ENCODE measurements at regions not wholly inside any gene's neighbourhood (a gene's known extent, or its start where the extent isn't known, plus 50 kb on each side); places are given as distances from the start of the nearest gene placed in this dataset.

GRCh38 chr3:72559385-72559784 is 288.9 kb downstream of the SHQ1 start:
- Histone ChIP-seq H3K27me3 (ENCODE audit: low read length) (0 out of 2 replicates have a peak, but pooled peaks cover 3% of the 10 kb centered on the region), H3K4me3 (ENCODE audit: low read length) (no peak overlapping the region), H4K20me1 (ENCODE audit: insufficient read depth, low read depth, low read length) (no peaks in the 10 kb centered on the region), H3K9me2 (replicated peaks; ENCODE audit: insufficient read depth, low read length) (no peaks in the 10 kb centered on the region), H3K79me2 (ENCODE audit: low read length) (no peaks in the 10 kb centered on the region), H3K27ac (ENCODE audit: low read length) (no peak overlapping the region), H3K36me3 (ENCODE audit: insufficient read depth, low read length) (no peaks in the 10 kb centered on the region), H2AFZ (ENCODE audit: low read length) (no peak overlapping the region), H3K9ac (ENCODE audit: low read length) (no peak overlapping the region), H3K4me2 (ENCODE audit: low read depth, low read length, poor library complexity, severe bottlenecking) (no peak overlapping the region), H3K9me3 (ENCODE audit: low read length) (no peaks in the 10 kb centered on the region), H3K4me1 (ENCODE audit: low read length) (no peaks in the 10 kb centered on the region)
- no peak for DNase-seq

DNA sequence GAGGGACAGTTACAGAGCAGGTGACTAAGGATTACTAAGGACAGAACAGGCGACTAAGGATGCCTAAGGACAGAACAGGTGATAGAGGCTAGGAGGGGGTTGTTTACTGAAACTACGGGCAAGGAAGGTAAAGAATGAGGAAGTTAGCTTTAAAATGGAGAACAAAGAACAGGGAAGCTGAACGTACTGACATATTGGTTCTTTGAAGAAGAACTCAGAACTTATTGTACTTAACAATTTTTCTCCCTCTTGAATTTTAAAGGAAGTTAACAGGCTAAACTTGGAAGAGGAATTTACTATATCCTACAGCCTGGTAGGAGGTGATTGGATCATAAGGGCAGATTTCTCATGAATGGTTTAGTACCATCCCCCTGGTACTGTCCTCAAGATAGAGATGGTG is 290.2 kb downstream of the SHQ1 start:
- Histone ChIP-seq H3K9me2 (replicated peaks; ENCODE audit: insufficient read depth, low read length) (no peaks in the 10 kb centered on the region), H3K9ac (ENCODE audit: low read length) (no peak overlapping the region), H3K9me3 (ENCODE audit: low read length) (no peaks in the 10 kb centered on the region), H4K20me1 (ENCODE audit: insufficient read depth, low read depth, low read length) (no peaks in the 10 kb centered on the region), H3K4me3 (ENCODE audit: low read length) (no peak overlapping the region), H3K36me3 (ENCODE audit: insufficient read depth, low read length) (no peaks in the 10 kb centered on the region), H2AFZ (ENCODE audit: low read length) (no peak overlapping the region), H3K4me2 (ENCODE audit: low read depth, low read length, poor library complexity, severe bottlenecking) (no peak overlapping the region), H3K79me2 (ENCODE audit: low read length) (no peaks in the 10 kb centered on the region), H3K27ac (ENCODE audit: low read length) (no peak overlapping the region), H3K4me1 (ENCODE audit: low read length) (no peaks in the 10 kb centered on the region), H3K27me3 (ENCODE audit: low read length) (no peaks in the 10 kb centered on the region)
- DNase-seq, result no peak

GRCh38 chr3:72555714-72556113 is 292.5 kb downstream of the SHQ1 start:
- H3K27me3 ChIP-seq (ENCODE audit: low read length), result no peaks in the 10 kb centered on the region
- H3K27ac ChIP-seq (ENCODE audit: low read length), result no peak overlapping the region
- H3K4me1 ChIP-seq (ENCODE audit: low read length), result no peaks in the 10 kb centered on the region
- no peaks in the 10 kb centered on the region for H3K9me3 ChIP-seq (ENCODE audit: low read length)
- no peaks in the 10 kb centered on the region for H4K20me1 ChIP-seq (ENCODE audit: insufficient read depth, low read depth, low read length)
- H3K4me2 ChIP-seq (ENCODE audit: low read depth, low read length, poor library complexity, severe bottlenecking), result no peak overlapping the region
- no peak overlapping the region for H3K4me3 ChIP-seq (ENCODE audit: low read length)
- no peak for DNase-seq
- H3K79me2 ChIP-seq (ENCODE audit: low read length), result no peaks in the 10 kb centered on the region
- H2AFZ ChIP-seq (ENCODE audit: low read length), result no peak overlapping the region
- H3K36me3 ChIP-seq (ENCODE audit: insufficient read depth, low read length), result no peaks in the 10 kb centered on the region
- no peaks in the 10 kb centered on the region for H3K9me2 ChIP-seq (replicated peaks; ENCODE audit: insufficient read depth, low read length)
- H3K9ac ChIP-seq (ENCODE audit: low read length), result no peak overlapping the region

GRCh38 chr3:72554689-72555088 is 293.6 kb downstream of the SHQ1 start:
- H3K27ac ChIP-seq (ENCODE audit: low read length), result no peak overlapping the region
- H3K36me3 ChIP-seq (ENCODE audit: insufficient read depth, low read length), result no peaks in the 10 kb centered on the region
- H3K27me3 ChIP-seq (ENCODE audit: low read length), result no peaks in the 10 kb centered on the region
- DNase-seq, result no peak
- H3K9ac ChIP-seq (ENCODE audit: low read length), result no peak overlapping the region
- H3K4me1 ChIP-seq (ENCODE audit: low read length), result no peaks in the 10 kb centered on the region
- no peaks in the 10 kb centered on the region for H3K9me2 ChIP-seq (replicated peaks; ENCODE audit: insufficient read depth, low read length)
- H3K4me2 ChIP-seq (ENCODE audit: low read depth, low read length, poor library complexity, severe bottlenecking), result no peak overlapping the region
- H3K9me3 ChIP-seq (ENCODE audit: low read length), result no peaks in the 10 kb centered on the region
- no peak overlapping the region for H2AFZ ChIP-seq (ENCODE audit: low read length)
- H4K20me1 ChIP-seq (ENCODE audit: insufficient read depth, low read depth, low read length), result no peaks in the 10 kb centered on the region
- H3K4me3 ChIP-seq (ENCODE audit: low read length), result no peak overlapping the region
- H3K79me2 ChIP-seq (ENCODE audit: low read length), result no peaks in the 10 kb centered on the region

- Histone ChIP-seq H3K9me3 (ENCODE audit: low read length) (no peaks in the 10 kb centered on the region), H3K4me3 (ENCODE audit: low read length) (no peak overlapping the region), H3K9me2 (replicated peaks; ENCODE audit: insufficient read depth, low read length) (no peaks in the 10 kb centered on the region), H3K4me2 (ENCODE audit: low read depth, low read length, poor library complexity, severe bottlenecking) (no peak overlapping the region), H2AFZ (ENCODE audit: low read length) (no peak overlapping the region), H3K79me2 (ENCODE audit: low read length) (no peaks in the 10 kb centered on the region), H3K27ac (ENCODE audit: low read length) (no peak overlapping the region), H3K36me3 (ENCODE audit: insufficient read depth, low read length) (no peaks in the 10 kb centered on the region), H3K4me1 (ENCODE audit: low read length) (no peaks in the 10 kb centered on the region), H4K20me1 (ENCODE audit: insufficient read depth, low read depth, low read length) (no peaks in the 10 kb centered on the region), H3K9ac (ENCODE audit: low read length) (no peak overlapping the region), H3K27me3 (ENCODE audit: low read length) (no peaks in the 10 kb centered on the region)
- DNase-seq, result no peak
Observed at GRCh38 chr3:72553298-72553697, 294.9 kb downstream of the SHQ1 start.

DNA sequence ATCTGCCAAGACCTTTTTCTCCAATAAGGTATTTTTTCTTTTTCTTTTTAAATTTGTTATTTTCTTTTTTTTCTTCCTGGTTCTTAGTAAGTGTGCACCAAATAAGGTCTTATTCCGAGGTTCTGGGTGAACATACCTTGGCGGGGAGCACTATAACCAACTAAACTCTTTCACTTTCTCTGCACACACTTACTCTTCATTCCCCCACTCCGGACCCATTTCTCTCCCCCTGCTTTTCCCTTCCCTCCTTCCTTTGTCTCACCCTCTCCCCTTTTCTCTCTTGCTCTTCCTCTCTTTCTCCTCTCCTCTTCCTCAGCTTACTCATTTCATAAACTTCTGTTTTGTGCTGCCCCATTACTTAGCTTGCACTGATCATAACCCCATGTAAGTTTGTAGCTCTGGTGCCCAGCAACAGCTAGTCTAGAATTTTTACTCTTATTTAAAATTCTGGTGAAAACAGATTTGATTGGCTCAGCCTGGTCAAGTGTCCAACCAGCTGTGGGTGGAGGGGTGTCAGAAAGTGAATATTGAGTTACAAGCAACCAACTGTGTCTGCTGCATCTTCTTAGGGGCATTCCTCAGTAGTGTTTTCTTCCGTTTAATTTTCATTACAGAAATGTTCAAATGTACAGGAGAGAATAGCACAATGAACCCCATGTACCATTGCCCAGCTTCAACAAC is 297.5 kb downstream of the SHQ1 start:
- Histone ChIP-seq H3K27me3 (ENCODE audit: low read length) (no peaks in the 10 kb centered on the region), H4K20me1 (ENCODE audit: insufficient read depth, low read depth, low read length) (no peaks in the 10 kb centered on the region), H3K9me3 (ENCODE audit: low read length) (no peaks in the 10 kb centered on the region), H3K4me1 (ENCODE audit: low read length) (no peaks in the 10 kb centered on the region), H3K36me3 (ENCODE audit: insufficient read depth, low read length) (no peaks in the 10 kb centered on the region), H3K79me2 (ENCODE audit: low read length) (no peaks in the 10 kb centered on the region), H3K4me2 (ENCODE audit: low read depth, low read length, poor library complexity, severe bottlenecking) (no peak overlapping the region), H3K4me3 (ENCODE audit: low read length) (no peak overlapping the region), H3K9me2 (replicated peaks; ENCODE audit: insufficient read depth, low read length) (no peaks in the 10 kb centered on the region), H3K9ac (ENCODE audit: low read length) (no peak overlapping the region), H2AFZ (ENCODE audit: low read length) (no peak overlapping the region), H3K27ac (ENCODE audit: low read length) (no peak overlapping the region)
- no peak for DNase-seq

DNA sequence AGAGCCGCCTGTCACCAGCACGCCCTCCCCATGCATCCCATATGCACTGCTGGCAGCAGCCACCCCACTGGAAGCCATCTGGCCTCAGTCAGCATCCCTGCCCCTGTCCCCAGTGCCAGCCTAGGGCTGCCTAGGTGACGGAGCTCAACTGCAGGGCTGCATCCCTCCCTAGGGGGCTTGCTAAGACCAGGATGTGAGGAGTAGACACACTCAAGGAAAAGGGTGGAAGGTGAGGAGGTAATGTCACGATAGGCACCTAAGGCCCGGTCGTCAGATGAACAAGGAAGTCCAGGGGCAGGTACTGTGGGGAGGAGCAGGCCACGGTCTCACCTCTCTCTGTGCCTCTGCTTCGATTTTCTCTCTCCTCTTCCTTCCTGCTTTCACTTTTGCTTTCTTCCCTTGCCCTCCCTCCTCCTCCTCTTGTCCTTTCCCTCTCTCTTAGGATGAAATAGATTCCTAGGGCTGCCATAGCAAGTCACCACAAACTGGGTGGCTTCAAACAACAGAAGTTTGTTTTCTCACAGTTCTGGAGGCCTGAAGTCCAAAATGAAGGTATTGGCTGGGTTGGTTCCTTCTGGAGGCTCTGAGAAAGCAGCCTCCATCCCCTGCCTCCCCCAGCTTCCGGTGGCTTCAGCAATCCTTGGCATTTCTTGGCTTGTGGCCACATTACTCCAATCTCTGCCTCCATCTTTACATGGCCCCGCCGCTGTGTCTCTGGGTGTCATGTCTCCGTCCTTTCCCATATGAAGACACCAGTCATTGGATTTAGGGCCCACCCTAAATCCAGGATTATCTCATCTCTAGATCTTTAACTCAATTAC is 298.3 kb downstream of the SHQ1 start:
- H3K9ac ChIP-seq (ENCODE audit: low read length), result no peak overlapping the region
- DNase-seq, result no peak
- no peaks in the 10 kb centered on the region for H3K79me2 ChIP-seq (ENCODE audit: low read length)
- H4K20me1 ChIP-seq (ENCODE audit: insufficient read depth, low read depth, low read length), result no peaks in the 10 kb centered on the region
- no peak overlapping the region for H3K27ac ChIP-seq (ENCODE audit: low read length)
- H3K4me1 ChIP-seq (ENCODE audit: low read length), result no peaks in the 10 kb centered on the region
- H2AFZ ChIP-seq (ENCODE audit: low read length), result no peak overlapping the region
- no peaks in the 10 kb centered on the region for H3K27me3 ChIP-seq (ENCODE audit: low read length)
- no peaks in the 10 kb centered on the region for H3K36me3 ChIP-seq (ENCODE audit: insufficient read depth, low read length)
- H3K9me3 ChIP-seq (ENCODE audit: low read length), result no peaks in the 10 kb centered on the region
- no peak overlapping the region for H3K4me3 ChIP-seq (ENCODE audit: low read length)
- peak overlapping the region; percentile 6 for H3K4me2 ChIP-seq (ENCODE audit: low read depth, low read length, poor library complexity, severe bottlenecking)
- H3K9me2 ChIP-seq (replicated peaks; ENCODE audit: insufficient read depth, low read length), result no peaks in the 10 kb centered on the region

DNA sequence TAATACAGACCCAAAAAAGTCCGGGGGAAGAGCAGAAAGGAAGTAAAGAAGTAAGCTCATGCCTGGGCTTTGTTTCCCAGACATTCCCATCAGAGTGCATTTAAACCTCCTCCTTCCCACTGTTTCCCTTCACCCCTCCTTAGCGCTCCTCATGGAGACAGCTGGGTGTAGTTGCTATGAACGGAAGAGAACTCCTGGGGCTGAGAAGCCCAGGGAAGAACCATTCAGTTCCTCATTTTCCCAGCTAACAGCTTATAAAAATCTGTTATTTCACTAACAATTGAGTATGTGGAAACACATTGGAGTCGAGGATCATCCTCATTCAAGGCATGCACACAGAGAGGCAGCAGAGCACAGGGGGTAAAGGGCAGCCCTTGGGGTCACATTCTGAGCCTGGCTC is 299.3 kb downstream of the SHQ1 start:
- Histone ChIP-seq H3K27me3 (ENCODE audit: low read length) (no peaks in the 10 kb centered on the region), H4K20me1 (ENCODE audit: insufficient read depth, low read depth, low read length) (no peaks in the 10 kb centered on the region), H2AFZ (ENCODE audit: low read length) (no peak overlapping the region), H3K27ac (ENCODE audit: low read length) (no peak overlapping the region), H3K9me3 (ENCODE audit: low read length) (no peaks in the 10 kb centered on the region), H3K9me2 (replicated peaks; ENCODE audit: insufficient read depth, low read length) (no peaks in the 10 kb centered on the region), H3K4me1 (ENCODE audit: low read length) (no peaks in the 10 kb centered on the region), H3K79me2 (ENCODE audit: low read length) (no peaks in the 10 kb centered on the region), H3K9ac (ENCODE audit: low read length) (no peak overlapping the region), H3K4me3 (ENCODE audit: low read length) (no peak overlapping the region), H3K36me3 (ENCODE audit: insufficient read depth, low read length) (no peaks in the 10 kb centered on the region), H3K4me2 (ENCODE audit: low read depth, low read length, poor library complexity, severe bottlenecking) (no peak overlapping the region)
- DNase-seq, result no peak
